Fibroblast of lung (primary cell): ENCODE measurements at regions not wholly inside any gene's neighbourhood (a gene's known extent, or its start where the extent isn't known, plus 50 kb on each side); places are given as distances from the start of the nearest gene placed in this dataset.

ENCODE experiments used
- EZH2 ChIP-seq: IDR thresholded peaks from 2 replicates; pipeline ENCODE4 v1.5.1; 2012; ENCODE audit warnings: low read length, control low read depth, mild to moderate bottlenecking; ENCODE audit errors: missing control alignments
- TF ChIP-seq, protein P1 (sequence below), 2 donors: IDR thresholded peaks in 1 of 2; conservative IDR thresholded peaks in 1 of 2; 1 replicate in 1 of 2; 2 replicates in 1 of 2; pipeline ENCODE4 v1.5.1; 2011 to 2012; ENCODE audit warnings: low read length in 2 of 2, control low read depth in 1 of 2, inconsistent platforms in 1 of 2, low read depth in 1 of 2, mild to moderate bottlenecking in 1 of 2

DNA sequence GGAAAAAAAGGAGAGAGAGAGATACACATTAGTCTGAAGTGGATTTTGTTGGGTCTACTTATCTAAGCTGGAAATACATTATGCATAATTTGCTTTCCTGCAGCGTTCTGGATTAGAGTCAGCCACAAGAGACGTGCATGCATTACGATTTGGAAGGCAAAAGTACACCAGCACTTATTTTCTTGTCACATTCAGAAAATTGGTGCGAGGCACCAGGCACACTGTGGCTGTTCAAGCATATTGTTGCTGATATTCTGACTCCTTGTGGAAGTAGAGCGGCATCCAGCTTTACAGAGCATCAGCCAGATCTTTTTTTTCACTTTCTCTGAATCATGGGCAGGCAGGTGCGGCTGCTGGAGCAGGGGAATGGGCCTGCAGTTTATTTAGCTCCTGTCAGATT is 905.6 kb upstream of the SPRY2 start:
- TF ChIP-seq, protein P1, sequence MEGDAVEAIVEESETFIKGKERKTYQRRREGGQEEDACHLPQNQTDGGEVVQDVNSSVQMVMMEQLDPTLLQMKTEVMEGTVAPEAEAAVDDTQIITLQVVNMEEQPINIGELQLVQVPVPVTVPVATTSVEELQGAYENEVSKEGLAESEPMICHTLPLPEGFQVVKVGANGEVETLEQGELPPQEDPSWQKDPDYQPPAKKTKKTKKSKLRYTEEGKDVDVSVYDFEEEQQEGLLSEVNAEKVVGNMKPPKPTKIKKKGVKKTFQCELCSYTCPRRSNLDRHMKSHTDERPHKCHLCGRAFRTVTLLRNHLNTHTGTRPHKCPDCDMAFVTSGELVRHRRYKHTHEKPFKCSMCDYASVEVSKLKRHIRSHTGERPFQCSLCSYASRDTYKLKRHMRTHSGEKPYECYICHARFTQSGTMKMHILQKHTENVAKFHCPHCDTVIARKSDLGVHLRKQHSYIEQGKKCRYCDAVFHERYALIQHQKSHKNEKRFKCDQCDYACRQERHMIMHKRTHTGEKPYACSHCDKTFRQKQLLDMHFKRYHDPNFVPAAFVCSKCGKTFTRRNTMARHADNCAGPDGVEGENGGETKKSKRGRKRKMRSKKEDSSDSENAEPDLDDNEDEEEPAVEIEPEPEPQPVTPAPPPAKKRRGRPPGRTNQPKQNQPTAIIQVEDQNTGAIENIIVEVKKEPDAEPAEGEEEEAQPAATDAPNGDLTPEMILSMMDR (conservative IDR thresholded peaks at IDR 0.05 in 1 of 2, IDR thresholded peaks at IDR 0.05 in 1 of 2; ENCODE audit: low read depth in 1 of 2, low read length in 2 of 2): no peak
- TF ChIP-seq EZH2: no peak
